Lower leg skin (tissue), 3 donors: ENCODE measurements at regions not wholly inside any gene's neighbourhood (a gene's known extent, or its start where the extent isn't known, plus 50 kb on each side); places are given as distances from the start of the nearest gene placed in this dataset.

ENCODE experiments used
- POLR2A ChIP-seq, 2 donors: fragments of 450-650 bp; IDR thresholded peaks; one replicate each; pipeline ENCODE4 v1.6.1; 2016 to 2017; ENCODE audit warnings: antibody characterized with exemption in 2 of 2, mild to moderate bottlenecking in 1 of 2, moderate library complexity in 1 of 2
- TF ChIP-seq, protein P1 (sequence below), 3 donors: fragments of 450-650 bp; IDR thresholded peaks; one replicate each; pipeline ENCODE4 v1.5.1; 2016; ENCODE audit warnings: antibody characterized with exemption in 3 of 3, mild to moderate bottlenecking in 3 of 3, moderate library complexity in 2 of 3

DNA sequence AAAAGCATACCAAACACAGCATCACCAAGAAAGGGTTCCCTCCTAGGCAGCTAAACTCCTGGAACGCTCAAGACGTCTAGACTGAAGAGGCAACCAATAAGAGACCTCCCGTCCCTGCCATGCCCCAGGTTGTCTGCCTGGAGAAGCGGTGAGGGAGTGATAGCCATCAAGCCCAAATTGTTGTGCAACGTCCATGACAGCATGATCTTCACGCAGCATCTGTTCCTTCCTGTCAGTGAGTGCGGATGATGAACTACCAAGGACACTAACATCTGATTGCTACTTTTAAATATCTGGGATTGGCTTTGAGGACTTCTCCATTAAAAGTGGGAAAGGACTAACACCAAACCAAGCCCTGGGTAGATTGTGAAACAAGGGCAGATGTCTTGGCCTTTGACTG is 149.7 kb downstream of the TXNL1 start:
- TF ChIP-seq, protein P1, sequence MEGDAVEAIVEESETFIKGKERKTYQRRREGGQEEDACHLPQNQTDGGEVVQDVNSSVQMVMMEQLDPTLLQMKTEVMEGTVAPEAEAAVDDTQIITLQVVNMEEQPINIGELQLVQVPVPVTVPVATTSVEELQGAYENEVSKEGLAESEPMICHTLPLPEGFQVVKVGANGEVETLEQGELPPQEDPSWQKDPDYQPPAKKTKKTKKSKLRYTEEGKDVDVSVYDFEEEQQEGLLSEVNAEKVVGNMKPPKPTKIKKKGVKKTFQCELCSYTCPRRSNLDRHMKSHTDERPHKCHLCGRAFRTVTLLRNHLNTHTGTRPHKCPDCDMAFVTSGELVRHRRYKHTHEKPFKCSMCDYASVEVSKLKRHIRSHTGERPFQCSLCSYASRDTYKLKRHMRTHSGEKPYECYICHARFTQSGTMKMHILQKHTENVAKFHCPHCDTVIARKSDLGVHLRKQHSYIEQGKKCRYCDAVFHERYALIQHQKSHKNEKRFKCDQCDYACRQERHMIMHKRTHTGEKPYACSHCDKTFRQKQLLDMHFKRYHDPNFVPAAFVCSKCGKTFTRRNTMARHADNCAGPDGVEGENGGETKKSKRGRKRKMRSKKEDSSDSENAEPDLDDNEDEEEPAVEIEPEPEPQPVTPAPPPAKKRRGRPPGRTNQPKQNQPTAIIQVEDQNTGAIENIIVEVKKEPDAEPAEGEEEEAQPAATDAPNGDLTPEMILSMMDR (IDR thresholded peaks at IDR 0.05), result no peak
- no peak for TF ChIP-seq POLR2A (IDR thresholded peaks at IDR 0.05)
